Aorta (tissue), 5 donors: ENCODE measurements at regions not wholly inside any gene's neighbourhood (a gene's known extent, or its start where the extent isn't known, plus 50 kb on each side); places are given as distances from the start of the nearest gene placed in this dataset.

Source experiments
- ATAC-seq: fragments of 200-7000 bp; cut with Tn5 transposase; one replicate; pipeline ENCODE4 v1.9.1; 2022; ENCODE audit warnings: moderate library complexity; ENCODE audit not compliant: low FRiP score
- DNase-seq, 2 donors: peaks; one replicate each; pipeline ENCODE4 v3.0.0-alpha.2; 2020
- H3K27ac ChIP-seq, 2 donors: one replicate each; pipeline ENCODE4 v1.5.1; 2013; ENCODE audit warnings: low read length in 2 of 2, mild to moderate bottlenecking in 2 of 2, moderate library complexity in 2 of 2, control low read depth in 1 of 2, inconsistent platforms in 1 of 2, low read depth in 1 of 2
- H3K27me3 ChIP-seq, 2 donors: one replicate each; pipeline ENCODE4 v1.6.1; 2013; ENCODE audit warnings: control low read depth in 1 of 2, low read length in 1 of 2, mild to moderate bottlenecking in 1 of 2, moderate library complexity in 1 of 2; ENCODE audit not compliant: insufficient read depth in 2 of 2, control insufficient read depth in 1 of 2
- H3K36me3 ChIP-seq, 2 donors: one replicate each; pipeline ENCODE4 v1.6.1; 2013; ENCODE audit warnings: control low read depth in 1 of 2, low read length in 1 of 2, mild to moderate bottlenecking in 1 of 2; ENCODE audit not compliant: insufficient read depth in 2 of 2, control insufficient read depth in 1 of 2
- H3K4me1 ChIP-seq, 2 donors: one replicate each; pipeline ENCODE4 v1.6.1; 2013; ENCODE audit warnings: low read length in 2 of 2, control low read depth in 1 of 2, mild to moderate bottlenecking in 1 of 2, moderate library complexity in 1 of 2; ENCODE audit not compliant: insufficient read depth in 2 of 2, control insufficient read depth in 1 of 2
- H3K4me3 ChIP-seq, 2 donors: one replicate each; pipeline ENCODE4 v1.5.1; 2013; ENCODE audit warnings: low read length in 2 of 2, control low read depth in 1 of 2, mild to moderate bottlenecking in 1 of 2
- H3K9me3 ChIP-seq: one replicate; pipeline ENCODE4 v1.6.1; 2013; ENCODE audit warnings: mild to moderate bottlenecking, low read length; ENCODE audit not compliant: control insufficient read depth
- WGBS, 2 donors: extraction: QIAGEN DNeasy Blood & Tissue Kit; methylation state at CpG; one replicate each; pipeline ENCODE4 v1.1.7; 2013; 5-methylcytosine and 5-hydroxymethylcytosine counted together
- intact Hi-C, 2 donors: fragments of 100-400 bp; cut with DNase I; formaldehyde crosslinking; loops; one replicate each; pipeline versions ENCODE4 v1.14.2 to v1.15.0; 2022
- donor health status: healthy with polysubstance abuse.
- donor health status: Bipolar disorder and iron deficiency.
- donor health status: DM: no; HTN: no; CAD: no.
- donor health status: DM: no; HTN: no; CAD: no.
- donor health status: DM: yes; HTN: yes; CAD: no.

DNA sequence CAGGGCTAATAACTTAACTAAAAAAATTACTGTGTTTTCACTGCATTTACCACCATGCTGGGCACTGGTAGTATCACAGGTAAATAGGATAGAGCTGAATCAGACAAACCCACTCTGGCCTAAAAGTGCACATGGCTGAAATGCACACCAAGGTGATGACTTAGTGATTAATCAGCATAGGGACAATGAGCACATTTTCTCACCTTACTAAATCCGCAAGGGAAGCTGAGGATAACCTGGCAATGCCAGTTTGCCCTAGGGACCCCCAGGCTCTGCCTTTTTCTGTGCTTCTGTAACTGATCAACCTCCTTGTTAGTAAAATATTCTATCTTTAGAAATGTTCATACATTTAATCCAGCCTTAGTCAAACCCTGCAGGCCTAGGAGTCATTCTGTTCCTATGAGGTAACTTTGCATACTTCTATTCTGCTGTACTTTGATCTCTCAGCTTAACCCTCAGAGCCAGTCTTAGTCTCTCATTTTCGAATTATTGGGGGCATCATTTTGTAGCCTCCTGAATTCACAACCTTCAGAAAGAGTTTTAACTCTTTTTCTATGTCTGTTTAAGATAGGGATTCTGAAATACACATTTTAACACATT lies 562.9 kb upstream of the KCNMB2 start:
- Histone ChIP-seq H3K27ac (peak overlapping the region in 1 of 2 donors; percentile 25), H3K9me3 (no peaks in the 10 kb centered on the region), H3K4me3 (no peak overlapping the region), H3K36me3 (no peaks in the 10 kb centered on the region), H3K27me3 (no peaks in the 10 kb centered on the region), H3K4me1 (peaks cover 0 to 2% of the 10 kb centered on the region in 2 donors)
- DNase-seq (no peak), ATAC-seq (no peak)
- intact Hi-C loops: no loop called here
- WGBS, 2 donors: 49 to 71% methylated on average over 2 of the region's 2 CpGs

DNA sequence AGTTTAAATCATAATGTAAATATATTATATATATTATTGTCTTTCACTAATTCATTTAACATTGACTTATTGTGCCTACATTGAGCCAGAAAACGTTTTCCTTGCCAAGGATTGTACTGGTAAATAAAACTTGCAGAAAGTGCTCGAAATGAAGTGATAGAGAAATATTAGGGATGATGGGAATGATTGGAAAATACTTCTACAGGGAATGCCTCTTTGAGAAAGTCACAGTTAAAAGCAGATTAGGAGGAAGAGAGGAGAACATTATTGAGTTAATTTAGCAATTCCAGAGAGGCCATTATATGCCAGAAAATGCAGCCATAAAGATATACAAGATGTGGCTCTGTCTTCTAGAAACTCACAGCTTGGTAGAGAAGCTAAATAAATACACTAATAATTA lies 560.0 kb upstream of the KCNMB2 start:
- peaks cover 0 to 2% of the 10 kb centered on the region in 2 donors for H3K4me1 ChIP-seq
- H3K27ac ChIP-seq: no peak overlapping the region
- no peaks in the 10 kb centered on the region for H3K27me3 ChIP-seq
- intact Hi-C loops: no loop called here
- 74 to 75% methylated on average over 2 of the region's 2 CpGs for WGBS, 2 donors
- ATAC-seq (no peak), DNase-seq (no peak)
- no peaks in the 10 kb centered on the region for H3K36me3 ChIP-seq
- no peaks in the 10 kb centered on the region for H3K9me3 ChIP-seq
- no peak overlapping the region for H3K4me3 ChIP-seq

- H3K4me3 ChIP-seq: no peak overlapping the region
These were observed 559.4 kb upstream of the KCNMB2 start for GRCh38 chr3:177976866-177977265.

GRCh38 chr3:177977381-177978158 lies 558.7 kb upstream of the KCNMB2 start:
- no peak for DNase-seq
- 77 to 80% methylated on average over 2 of the region's 2 CpGs for WGBS, 2 donors
- Histone ChIP-seq H3K4me3 (no peak overlapping the region), H3K4me1 (peaks cover 0 to 2% of the 10 kb centered on the region in 2 donors), H3K9me3 (no peaks in the 10 kb centered on the region), H3K36me3 (no peaks in the 10 kb centered on the region), H3K27me3 (no peaks in the 10 kb centered on the region), H3K27ac (no peak overlapping the region)
- no peak for ATAC-seq
- intact Hi-C loops: no loop called here

More at GRCh38 chr3:177976866-177977265, 559.4 kb upstream of the KCNMB2 start:
- no peak for DNase-seq
- no peak for ATAC-seq
- no peak overlapping the region for H3K27ac ChIP-seq
- H3K9me3 ChIP-seq: no peaks in the 10 kb centered on the region
- intact Hi-C loops: no loop called here
- peaks cover 0 to 2% of the 10 kb centered on the region in 2 donors for H3K4me1 ChIP-seq
- WGBS, 2 donors: 94 to 97% methylated on average over 2 of the region's 2 CpGs
- no peaks in the 10 kb centered on the region for H3K36me3 ChIP-seq
- no peaks in the 10 kb centered on the region for H3K27me3 ChIP-seq

DNA sequence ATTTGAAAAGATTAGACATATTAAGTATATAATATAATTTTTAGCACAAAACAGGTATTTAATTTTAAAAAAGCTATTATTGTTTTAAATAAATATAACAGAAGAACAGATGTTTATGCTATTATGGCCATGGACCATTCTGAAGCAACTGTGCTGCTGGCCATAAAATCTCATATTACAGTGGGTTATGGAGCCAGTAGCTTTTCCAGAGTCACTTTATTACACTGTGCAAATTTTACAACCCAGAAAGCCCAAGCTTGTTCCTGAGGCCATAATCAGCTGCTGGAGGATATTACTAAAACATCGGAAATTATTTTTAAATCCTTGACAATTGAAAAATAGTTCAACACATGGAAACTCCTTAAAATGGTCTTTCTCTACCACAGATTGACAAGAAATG lies 557.3 kb upstream of the KCNMB2 start:
- WGBS, 2 donors: 86 to 88% methylated on average over 1 of the region's 1 CpG
- intact Hi-C loops: no loop called here
- ATAC-seq (no peak), DNase-seq (no peak)
- Histone ChIP-seq H3K27ac (no peak overlapping the region), H3K4me1 (no peaks in the 10 kb centered on the region), H3K27me3 (no peaks in the 10 kb centered on the region), H3K4me3 (no peak overlapping the region), H3K9me3 (no peaks in the 10 kb centered on the region), H3K36me3 (no peaks in the 10 kb centered on the region)

DNA sequence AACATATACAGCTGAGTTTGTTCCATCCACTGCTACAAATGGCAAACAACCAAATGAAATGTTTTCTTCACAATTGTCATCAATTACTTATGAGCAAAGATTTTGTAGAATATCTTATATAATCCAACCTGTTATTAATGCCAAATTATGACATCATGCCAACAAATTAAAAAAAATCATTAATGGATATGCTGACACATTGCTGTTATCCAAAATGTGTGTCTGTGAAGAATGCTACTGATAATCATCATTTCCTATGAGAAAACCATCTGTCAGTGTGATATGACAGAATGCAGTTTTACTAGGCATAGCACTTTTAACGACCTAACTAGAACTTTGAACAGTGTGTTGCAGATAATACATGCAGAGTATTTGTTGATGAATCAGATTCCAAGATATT lies 556.5 kb upstream of the KCNMB2 start:
- 77 to 79% methylated on average over 1 of the region's 1 CpG for WGBS, 2 donors
- Histone ChIP-seq H3K36me3 (no peaks in the 10 kb centered on the region), H3K4me1 (no peaks in the 10 kb centered on the region), H3K27ac (no peak overlapping the region), H3K4me3 (no peak overlapping the region), H3K27me3 (no peaks in the 10 kb centered on the region), H3K9me3 (no peaks in the 10 kb centered on the region)
- intact Hi-C loops: no loop called here
- ATAC-seq: no peak
- no peak for DNase-seq

- H3K4me3 ChIP-seq: no peak overlapping the region
These were observed 554.7 kb upstream of the KCNMB2 start for GRCh38 chr3:177981576-177981975.

DNA sequence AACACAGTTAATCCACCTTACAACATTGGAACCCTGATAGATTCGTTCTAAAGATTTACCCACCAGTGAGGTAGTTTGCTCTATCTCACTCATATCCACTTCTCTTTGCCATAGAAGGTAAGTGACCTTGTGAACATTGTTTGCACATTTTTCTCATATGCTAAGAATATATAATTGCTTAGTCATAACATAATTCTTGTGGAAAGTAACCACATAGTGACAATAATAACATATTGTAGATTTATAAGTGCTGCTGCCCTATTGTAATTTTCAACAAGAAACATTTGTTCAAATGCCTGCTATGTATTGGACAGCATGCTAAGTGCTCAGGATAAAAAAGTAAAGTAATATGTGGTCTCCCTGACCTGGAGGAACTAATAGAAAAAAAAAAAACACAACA lies 554.2 kb upstream of the KCNMB2 start:
- intact Hi-C loops: no loop called here
- Histone ChIP-seq H3K27me3 (no peaks in the 10 kb centered on the region), H3K27ac (no peak overlapping the region), H3K9me3 (no peaks in the 10 kb centered on the region), H3K36me3 (no peaks in the 10 kb centered on the region), H3K4me3 (no peak overlapping the region), H3K4me1 (no peaks in the 10 kb centered on the region)
- 74% methylated on average over 1 of the region's 1 CpG for WGBS, 2 donors
- no peak for ATAC-seq
- DNase-seq: no peak

More at GRCh38 chr3:177981576-177981975, 554.7 kb upstream of the KCNMB2 start:
- no peaks in the 10 kb centered on the region for H3K36me3 ChIP-seq
- no peaks in the 10 kb centered on the region for H3K9me3 ChIP-seq
- no peak for DNase-seq
- H3K27ac ChIP-seq: no peak overlapping the region
- intact Hi-C loops: no loop called here
- H3K4me1 ChIP-seq: no peaks in the 10 kb centered on the region
- ATAC-seq: no peak
- no peaks in the 10 kb centered on the region for H3K27me3 ChIP-seq

- no peaks in the 10 kb centered on the region for H3K9me3 ChIP-seq
- ATAC-seq (no peak), DNase-seq (no peak)
- no peaks in the 10 kb centered on the region for H3K27me3 ChIP-seq
- H3K4me3 ChIP-seq: no peak overlapping the region
- H3K36me3 ChIP-seq: no peaks in the 10 kb centered on the region
- H3K27ac ChIP-seq: no peak overlapping the region
- no peaks in the 10 kb centered on the region for H3K4me1 ChIP-seq
- intact Hi-C loops: no loop called here
- WGBS, 2 donors: 82 to 98% methylated on average over 3 of the region's 3 CpGs
These were observed 552.9 kb upstream of the KCNMB2 start for GRCh38 chr3:177983320-177983719.
